ENCODE measurements at regions not wholly inside any gene's neighbourhood (a gene's known extent, or its start where the extent isn't known, plus 50 kb on each side); places are given as distances from the start of the nearest gene placed in this dataset.
"Not testable (repeated sequence)": the region's sequence is repeated elsewhere in the genome, so short reads cannot be mapped to it uniquely, and the experiment has no call there.

DNA sequence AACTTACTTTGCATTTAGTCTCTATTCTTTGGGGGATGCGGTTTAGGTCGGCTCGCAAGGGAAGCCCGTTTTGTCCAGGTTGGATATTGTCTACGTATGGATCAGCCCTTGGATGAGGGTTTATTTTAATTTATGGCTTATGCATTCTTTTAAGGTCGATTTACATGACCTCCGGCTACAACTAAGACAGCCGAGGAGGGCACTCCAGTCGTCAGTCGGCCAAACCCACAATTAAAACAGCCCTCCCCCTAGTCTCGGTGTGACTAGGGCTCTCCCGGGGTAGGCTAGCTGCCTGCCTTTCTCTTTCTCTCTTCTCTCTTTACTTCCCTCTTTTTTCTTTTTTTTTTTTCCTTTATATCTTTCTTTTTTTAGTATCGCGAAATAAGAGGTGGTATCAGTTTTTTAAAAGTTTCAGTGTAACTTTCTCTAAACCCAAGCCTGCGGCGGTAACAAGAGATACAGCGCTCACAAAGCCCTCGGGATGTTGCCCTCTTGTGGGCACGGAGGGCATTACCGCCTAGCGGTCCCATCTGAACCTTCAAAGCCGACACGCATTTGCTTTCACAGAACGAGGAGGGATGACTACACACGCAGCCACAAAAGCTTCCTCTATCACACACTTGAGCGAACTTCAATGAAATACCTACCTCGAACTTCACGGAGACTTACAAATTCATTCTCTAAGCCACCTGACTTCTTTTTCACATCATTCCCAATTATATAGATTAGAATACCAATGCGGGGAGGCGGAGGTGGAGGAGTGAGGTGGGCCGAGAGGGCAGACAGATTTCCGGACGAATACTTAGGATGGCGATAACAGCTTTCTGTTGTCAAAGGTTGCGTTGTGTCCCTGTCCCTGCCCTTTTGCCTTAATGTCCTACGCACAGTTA lies 132.3 kb upstream of the C11orf58 start:
- DNase-seq (ENCODE audit: low read depth in 1 of 2, low spot score in 1 of 2), result peak; percentile 58 to 82

DNA sequence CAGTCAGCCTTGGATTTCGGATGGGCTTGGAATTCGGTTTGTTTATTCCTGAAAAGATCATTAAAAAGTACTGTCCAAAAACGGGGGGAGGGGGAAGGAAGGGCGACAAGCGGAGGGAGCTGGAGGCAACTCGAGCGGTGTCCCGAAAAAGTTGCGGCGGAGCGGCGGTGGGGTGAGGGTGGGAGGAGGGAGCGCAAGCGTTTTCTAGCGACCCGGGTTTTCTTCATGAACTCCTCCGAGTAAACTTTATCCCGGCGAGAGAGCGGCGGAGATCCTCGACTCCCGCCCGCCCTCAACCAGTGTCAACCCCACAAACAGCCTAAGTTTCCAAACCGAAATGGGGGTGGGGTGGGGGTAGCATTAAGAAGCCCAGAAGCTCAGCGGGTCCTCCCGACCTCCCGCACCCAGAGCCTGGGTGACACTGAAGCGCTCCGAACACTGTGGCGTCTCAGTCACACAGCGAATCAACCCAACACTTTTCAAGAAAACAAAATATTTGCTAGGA lies 133.0 kb upstream of the C11orf58 start:
- no peak for DNase-seq (ENCODE audit: low read depth in 1 of 2, low spot score in 1 of 2)

DNA sequence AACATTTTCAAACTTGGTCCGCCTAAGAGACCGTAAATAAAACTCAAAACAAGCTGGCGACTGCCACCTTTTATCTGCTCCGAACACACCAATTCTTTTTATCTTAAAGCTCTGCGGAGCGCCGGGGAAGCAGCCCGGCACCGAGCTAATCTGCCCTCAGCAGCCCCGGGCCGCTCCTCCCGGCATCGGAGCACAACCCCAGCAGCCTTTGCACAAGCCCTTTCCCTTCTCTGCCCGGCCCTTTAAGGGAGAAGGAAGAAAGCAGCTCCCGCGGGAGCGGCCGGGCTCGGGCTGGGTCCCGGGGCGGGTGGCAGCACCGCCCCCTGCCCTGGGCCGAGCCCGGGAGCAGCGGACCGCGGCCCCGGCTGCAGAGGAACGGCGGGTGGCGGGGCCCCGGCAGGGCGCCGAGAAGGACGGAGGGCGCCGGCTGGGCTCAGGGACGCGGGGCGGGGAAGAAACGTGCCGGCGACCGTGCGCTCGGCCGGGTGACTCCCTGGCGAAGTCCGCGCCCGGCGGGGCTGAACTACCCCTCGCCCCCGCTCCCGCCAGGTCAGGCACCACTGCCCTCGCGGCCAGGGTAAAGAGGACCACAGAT lies 133.6 kb upstream of the C11orf58 start:
- no peak for DNase-seq (ENCODE audit: low read depth in 1 of 2, low spot score in 1 of 2)

DNA sequence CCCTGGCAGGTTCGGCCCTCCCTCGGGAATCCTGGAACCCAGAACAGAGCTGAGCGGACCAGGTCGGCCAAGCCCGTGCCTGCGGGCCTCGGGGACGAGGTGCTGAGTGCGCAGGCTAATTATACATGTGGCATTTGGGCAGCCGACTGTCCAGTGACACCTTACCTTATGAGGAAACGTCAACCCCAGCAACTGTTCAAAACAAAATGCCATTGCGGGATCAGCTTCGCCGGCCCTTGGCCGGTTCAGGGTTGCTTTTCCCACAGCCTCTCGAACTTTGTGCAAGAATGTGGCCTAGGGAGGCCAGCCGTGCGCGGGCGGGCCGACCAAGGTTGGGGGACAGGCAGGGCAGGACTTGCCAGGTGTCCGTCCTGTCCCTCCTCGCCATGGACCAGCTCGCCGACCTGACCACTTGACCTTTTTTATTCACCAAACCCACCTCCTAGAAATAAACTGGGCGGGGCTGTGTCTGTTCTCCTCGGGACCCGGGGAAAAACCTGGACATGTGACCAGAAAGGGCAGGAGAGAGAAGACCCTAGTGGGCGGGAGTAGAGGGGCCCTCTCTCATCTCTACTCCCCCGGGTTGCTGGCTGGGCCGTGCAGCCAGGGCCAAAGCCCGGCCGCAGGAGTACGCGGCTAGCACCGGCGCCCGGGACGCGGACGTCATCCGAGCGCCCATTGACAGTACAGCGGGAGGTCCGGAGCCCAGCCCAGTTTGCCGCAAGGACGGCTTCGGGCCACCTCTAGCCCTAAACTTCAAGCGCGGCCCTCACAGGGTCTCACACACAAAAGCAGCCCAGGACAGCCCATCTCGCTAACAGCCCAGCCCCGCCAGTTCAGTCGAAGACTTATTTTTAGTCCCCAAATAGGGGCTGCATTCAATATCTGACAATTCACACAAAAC lies 134.3 kb upstream of the C11orf58 start:
- DNase-seq (ENCODE audit: low read depth in 1 of 2, low spot score in 1 of 2), result no peak

DNA sequence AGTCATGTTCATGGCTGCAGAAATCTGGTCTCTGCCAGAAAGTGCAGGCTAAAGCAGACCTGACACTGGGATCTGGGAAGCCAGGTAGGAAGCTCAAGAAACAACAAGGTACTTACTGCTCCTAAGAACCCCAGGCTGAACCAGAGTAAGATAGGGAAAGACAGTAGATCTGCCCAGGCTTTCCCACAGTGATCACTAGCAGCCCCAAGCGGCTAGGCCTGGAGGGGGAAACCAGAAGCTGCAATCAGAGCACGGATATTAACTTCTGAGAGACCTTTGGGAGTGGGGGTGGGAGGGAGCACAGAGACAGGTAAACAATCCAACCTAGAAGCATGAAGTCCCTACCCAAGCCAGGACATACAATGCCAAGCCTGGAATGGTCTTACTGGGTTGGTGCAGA lies 135.2 kb upstream of the C11orf58 start:
- no peak for DNase-seq (ENCODE audit: low read depth in 1 of 2, low spot score in 1 of 2)

DNA sequence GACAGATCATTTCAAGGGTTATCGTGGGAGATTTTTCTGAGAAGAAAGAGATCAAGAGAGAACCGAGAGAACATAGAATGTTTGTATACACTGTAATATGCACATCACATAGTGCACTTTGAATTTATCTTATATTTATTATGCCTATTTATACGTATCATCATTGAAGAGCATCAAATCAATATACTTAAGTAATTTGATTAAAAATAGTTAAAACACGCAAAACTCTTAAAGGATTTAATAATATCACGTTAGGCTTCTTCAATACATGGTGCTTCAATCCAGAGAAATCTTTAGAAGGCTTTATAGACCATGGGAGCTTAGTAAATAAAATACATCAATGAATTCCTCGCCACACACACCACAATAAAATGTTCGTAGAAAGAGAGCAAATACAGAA lies 139.5 kb upstream of the C11orf58 start:
- no peak for DNase-seq (ENCODE audit: low read depth in 1 of 2, low spot score in 1 of 2)

DNA sequence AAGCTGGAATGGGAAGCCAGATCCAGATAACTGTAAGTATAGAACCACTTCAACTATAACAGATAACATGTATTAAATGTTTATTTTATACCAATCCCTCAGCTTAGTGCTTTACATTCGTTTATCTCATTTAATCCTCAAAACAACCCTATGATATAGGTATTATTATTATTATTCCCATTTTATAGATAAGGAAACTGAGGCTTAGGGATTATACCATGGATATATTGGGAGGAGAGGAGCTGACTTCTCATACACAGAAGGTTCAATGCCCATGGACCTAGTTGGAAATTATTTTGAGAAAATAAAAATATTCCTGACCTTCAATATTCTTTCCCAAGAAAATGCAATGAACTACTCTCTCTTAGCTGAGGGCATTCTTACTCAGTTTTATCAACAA lies 140.4 kb upstream of the C11orf58 start:
- DNase-seq (ENCODE audit: low read depth in 1 of 2, low spot score in 1 of 2), result no peak

DNA sequence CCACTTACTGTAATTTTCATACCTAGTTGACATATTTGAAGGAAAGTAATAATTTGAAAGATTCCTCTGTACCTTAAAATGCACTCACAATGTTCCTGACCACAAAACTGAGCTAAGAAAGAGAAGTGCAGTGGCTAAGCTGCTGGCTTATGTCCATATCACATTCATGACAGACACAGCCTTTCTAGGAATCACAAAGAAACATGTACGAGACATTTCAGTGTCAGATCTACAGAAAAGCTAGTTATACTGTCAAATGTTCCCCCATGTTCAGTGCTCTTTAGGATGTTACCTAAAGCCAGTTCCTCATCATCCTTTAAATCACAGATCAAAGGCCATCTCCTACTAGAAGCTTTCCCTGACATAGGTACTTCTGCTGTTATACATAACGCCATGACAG lies 142.2 kb upstream of the C11orf58 start:
- DNase-seq (ENCODE audit: low read depth in 1 of 2, low spot score in 1 of 2), result no peak

DNA sequence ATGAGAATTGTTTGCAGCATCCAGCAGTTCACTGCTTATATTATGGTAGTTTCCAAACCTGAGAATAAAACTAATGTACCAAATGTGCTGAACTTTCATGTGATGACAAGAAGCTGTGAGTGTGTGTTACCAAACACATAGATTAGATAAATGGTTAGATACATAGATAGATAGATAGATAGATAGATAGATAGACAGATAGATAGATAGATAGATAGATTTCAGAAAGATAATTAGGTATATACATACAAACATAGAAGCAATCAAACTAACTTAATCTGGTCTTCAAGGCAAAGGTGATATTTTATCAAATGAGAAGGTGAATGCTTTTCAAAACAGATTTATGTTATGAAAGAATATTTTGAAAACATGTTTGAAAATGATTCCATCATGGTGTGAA lies 147.3 kb upstream of the C11orf58 start:
- no peak for DNase-seq (ENCODE audit: low read depth in 1 of 2, low spot score in 1 of 2)

DNA sequence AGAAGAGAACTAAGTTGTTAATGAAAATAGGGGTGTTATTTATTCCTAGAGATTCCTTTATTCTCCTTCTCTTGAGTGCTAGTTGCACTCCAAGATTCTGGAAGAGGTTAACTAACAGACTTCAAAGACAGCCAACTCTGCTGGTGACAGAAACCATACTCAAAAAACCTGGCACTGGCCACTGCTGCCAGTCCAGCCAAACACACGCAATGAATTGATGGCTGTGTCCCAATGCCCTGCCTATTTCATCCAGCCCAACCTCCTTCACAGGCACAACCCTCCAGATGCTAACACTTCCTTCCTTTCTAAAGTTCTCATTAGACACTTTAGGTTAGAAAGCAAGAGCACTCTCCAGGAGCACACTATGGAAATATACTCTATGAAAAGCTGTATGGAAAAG lies 150.8 kb upstream of the C11orf58 start:
- DNase-seq (ENCODE audit: low read depth in 1 of 2, low spot score in 1 of 2), result no peak

DNA sequence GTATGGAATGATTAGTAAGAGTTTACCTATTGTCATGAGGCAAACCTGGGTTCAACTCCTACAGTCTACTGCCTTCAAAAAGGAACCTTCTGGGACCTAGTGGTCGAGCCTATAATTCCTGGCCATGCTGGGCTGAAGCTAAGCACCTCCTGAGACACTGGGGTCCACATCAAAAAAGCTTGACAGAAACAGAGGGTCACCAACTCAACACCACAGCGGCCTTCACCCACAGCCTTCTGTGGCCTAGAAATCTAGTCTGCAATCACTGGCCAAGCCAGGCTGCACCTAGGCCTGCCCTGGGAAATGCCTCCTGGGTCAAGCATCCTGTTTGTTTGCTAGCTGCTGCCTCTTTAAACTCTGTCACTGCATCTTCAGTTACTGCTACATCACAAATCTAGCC lies 153.9 kb upstream of the C11orf58 start:
- DNase-seq (ENCODE audit: low read depth in 1 of 2, low spot score in 1 of 2), result no peak

DNA sequence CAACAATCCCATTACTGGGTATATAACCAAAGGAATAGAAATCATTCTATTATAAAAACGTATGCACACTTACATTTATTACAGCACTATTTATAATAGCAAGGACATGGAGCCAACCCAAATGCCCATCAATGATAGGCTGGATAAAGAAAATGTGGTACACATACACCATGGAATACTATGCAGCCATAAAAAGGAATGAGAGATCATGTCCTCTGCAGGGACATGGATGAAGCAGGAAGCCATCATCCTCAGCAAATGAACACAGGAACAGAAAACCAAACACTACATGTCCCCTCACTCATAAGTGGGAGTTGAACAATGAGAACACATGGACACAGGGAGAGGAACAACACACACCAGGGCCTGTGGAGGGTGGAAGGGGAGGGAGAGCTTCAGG lies 157.4 kb upstream of the C11orf58 start:
- DNase-seq (ENCODE audit: low read depth in 1 of 2, low spot score in 1 of 2), result not testable (repeated sequence)

DNA sequence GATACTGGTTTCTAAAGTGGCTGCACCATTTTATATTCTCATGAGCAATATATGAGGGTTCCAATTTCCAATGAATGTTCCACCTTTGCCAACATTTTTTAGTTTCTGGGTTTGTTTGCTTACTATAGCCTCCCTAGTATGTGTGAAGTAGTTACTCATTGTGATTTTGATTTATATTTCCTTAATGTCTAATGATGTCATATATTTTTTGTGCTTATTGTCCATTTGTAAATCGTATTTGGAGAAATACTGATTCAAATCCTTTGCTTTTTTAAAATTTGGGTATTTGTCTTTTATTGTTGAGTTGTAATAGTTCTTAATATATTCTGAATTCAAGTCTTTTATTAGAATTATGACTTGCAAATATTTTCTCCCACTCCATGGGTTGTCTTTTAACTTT lies 161.0 kb upstream of the C11orf58 start:
- no peak for DNase-seq (ENCODE audit: low read depth in 1 of 2, low spot score in 1 of 2)

DNA sequence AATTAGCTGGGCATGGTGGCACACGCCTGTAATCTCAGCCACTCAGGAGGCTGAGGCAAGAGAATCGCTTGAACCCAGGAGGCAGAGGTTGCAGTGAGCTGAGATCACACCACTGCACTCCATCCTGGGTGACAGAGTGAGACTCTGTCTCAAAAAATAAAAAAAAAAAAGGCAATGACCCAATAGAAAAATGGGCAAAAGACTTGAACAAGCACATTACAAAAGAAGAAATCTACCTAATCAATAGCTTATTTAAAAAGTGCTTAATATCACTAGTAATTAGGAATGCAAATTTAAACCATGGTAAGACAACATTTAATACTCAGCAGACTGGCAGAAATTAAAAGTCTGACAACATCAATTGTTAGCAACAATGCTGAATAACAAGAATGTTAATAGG lies 163.6 kb upstream of the C11orf58 start:
- not testable (repeated sequence) for DNase-seq (ENCODE audit: low read depth in 1 of 2, low spot score in 1 of 2)

DNA sequence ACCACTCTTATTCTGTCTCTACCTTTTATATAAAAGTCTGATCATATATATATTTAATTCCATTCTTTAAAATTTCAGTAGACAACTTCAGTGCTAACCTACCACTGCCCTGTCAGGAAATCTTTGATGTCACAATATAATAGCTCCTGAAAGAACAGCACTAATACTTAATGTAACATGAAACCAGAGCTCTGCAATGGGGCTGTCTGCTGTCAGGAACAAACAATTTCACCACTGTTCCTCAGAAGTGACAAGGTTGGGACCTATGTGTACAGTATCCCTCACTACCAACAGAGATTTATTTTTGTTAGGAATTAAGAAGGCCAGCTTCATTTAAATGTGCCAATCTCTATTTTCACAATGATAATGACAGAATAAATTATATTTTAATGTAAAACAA lies 165.5 kb upstream of the C11orf58 start:
- no peak for DNase-seq (ENCODE audit: low read depth in 1 of 2, low spot score in 1 of 2)

DNA sequence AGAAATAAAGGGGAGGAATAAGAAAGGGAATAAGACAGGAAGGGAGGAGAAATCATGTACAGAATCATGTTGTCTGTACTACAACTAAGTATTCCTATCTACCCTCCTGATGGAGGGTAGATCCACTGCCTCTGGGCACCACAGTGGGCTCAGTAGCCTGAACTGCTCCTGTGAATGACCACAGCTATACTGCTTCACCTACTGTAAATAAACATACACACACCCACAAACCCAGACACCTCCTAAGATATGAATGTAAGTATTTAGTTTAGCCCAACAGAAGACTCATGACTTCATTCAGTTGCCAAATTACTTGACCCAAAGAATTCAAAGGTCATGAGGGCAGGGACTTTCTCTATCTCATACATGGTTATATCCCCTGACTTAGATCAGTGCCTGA lies 177.3 kb upstream of the C11orf58 start:
- DNase-seq (ENCODE audit: low read depth in 1 of 2, low spot score in 1 of 2), result no peak

DNA sequence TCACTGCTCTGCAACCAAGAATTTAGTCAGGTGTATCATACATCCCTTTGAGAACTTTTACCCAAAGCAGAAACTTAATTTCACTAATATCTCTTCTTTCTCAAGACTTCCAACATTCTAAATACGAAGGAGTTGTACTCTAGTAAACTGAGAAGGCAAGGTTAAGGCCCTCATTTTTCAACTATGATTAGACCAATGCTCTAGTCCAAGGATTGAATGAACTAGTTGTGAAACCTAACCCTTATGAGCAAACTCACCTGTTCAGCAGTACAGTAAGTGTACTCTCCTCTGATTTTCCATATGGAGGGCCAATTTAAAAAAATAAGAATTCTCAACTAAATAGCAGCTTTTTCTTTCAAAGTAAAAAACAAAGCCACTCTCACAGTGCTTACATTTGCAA lies 180.0 kb upstream of the C11orf58 start:
- DNase-seq (ENCODE audit: low read depth in 1 of 2, low spot score in 1 of 2), result no peak

DNA sequence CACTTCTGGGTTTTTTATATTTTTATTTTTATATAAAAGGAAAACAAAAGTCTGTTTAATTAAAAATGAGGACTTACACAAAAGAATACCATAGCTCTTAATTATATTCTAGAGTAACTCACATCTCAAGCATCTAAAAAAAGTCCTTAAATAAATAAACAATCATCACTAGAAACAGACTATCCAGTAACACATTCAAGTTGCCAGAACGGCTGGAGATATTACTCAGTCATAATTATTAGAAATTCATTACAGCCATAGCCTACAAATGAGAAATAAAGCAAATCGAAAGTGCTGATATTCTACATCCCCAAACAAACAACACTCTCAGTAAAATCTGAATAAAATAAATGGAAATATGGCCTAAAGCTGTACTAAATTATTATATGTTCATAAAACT lies 182.5 kb upstream of the C11orf58 start:
- no peak for DNase-seq (ENCODE audit: low read depth in 1 of 2, low spot score in 1 of 2)

DNA sequence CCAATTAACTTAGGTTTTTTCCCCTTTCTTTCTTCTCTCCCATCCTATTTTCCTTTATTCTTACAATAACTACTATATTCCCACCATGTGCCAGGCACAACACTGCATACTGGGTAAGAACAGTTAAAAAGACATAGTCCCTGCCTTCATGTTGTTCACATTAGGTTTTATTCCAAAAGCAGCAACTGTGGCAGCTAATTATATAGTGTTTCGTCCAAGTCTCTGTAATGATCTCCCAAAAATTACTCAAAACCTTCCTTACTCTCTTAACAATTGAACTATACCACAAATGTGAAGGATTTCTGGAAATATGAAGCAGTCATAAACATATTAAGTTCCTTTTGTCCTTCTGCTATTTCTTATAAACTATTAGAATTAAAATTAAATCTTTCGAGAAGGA lies 184.1 kb upstream of the C11orf58 start:
- no peak for DNase-seq (ENCODE audit: low read depth in 1 of 2, low spot score in 1 of 2)

DNA sequence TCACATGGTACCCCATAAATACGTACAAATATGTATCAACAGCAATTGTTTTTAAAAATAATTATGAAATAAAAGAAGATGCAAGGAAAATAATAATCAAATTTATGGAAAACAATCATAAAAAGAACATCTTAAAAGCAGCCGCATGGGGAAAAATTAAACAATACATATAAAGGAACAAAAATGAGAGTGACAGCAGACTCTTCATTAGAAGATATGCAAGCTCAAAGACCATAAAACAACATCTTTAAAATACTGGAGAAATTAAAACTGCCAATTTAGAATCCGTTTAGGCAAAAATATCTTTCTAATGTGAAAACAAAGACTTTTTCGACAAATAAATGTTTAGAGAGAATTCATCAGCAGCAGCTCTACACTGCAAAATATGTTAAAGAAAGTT lies 190.6 kb upstream of the C11orf58 start:
- no peak for DNase-seq (ENCODE audit: low read depth in 1 of 2, low spot score in 1 of 2)

DNA sequence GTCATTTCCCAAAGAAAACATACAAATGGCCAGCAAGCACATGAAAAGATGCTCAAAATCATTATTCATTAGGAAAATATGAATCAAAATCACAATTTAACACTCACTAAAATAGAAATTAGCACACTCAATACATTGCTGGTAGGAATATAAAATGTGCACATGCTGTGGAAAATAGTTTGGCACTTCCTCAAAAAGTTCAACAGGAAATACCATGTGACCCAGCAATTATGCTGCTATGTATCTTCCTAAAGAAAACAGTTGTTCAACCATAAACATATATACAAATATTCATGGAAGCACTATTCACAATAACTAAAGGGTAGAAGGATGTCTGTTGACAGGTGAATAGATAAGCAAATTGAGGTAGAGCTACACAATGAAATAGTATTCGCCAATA lies 187.3 kb upstream of the SOX6 start:
- no peak for DNase-seq (ENCODE audit: low read depth in 1 of 2, low spot score in 1 of 2)

DNA sequence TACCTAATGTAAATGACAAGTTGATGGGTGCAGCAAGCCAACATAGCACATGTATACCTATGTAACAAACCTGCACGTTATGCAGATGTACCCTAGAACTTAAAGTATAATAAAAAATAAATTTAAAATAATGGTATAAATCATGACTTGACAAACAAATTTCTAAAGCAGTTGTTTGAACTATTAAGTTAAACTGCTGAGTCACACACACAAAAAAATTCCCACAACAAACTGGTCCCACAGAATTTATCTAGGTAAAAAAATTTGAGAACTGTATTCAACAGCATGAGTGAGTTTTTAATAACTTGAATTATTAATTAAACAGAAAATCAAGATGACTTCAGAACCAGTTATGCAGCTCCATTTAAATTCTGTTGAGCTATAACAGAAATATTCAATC lies 186.0 kb upstream of the SOX6 start:
- DNase-seq (ENCODE audit: low read depth in 1 of 2, low spot score in 1 of 2), result no peak
